ENCODE measurements at regions not wholly inside any gene's neighbourhood (a gene's known extent, or its start where the extent isn't known, plus 50 kb on each side); places are given as distances from the start of the nearest gene placed in this dataset.

GRCh38 chr16:85523602-85524364, 89.3 kb upstream of the GSE1 start:
- TF ChIP-seq CTCF (IDR thresholded peaks at IDR 0.05; ENCODE audit: poor library complexity) (no peak), EZH2 (IDR thresholded peaks at IDR 0.05; ENCODE audit: borderline replicate concordance) (no peak)

Measured in hepatocyte (in vitro differentiated cells).